ENCODE measurements at regions not wholly inside any gene's neighbourhood (a gene's known extent, or its start where the extent isn't known, plus 50 kb on each side); places are given as distances from the start of the nearest gene placed in this dataset.

- TF ChIP-seq, protein P1, sequence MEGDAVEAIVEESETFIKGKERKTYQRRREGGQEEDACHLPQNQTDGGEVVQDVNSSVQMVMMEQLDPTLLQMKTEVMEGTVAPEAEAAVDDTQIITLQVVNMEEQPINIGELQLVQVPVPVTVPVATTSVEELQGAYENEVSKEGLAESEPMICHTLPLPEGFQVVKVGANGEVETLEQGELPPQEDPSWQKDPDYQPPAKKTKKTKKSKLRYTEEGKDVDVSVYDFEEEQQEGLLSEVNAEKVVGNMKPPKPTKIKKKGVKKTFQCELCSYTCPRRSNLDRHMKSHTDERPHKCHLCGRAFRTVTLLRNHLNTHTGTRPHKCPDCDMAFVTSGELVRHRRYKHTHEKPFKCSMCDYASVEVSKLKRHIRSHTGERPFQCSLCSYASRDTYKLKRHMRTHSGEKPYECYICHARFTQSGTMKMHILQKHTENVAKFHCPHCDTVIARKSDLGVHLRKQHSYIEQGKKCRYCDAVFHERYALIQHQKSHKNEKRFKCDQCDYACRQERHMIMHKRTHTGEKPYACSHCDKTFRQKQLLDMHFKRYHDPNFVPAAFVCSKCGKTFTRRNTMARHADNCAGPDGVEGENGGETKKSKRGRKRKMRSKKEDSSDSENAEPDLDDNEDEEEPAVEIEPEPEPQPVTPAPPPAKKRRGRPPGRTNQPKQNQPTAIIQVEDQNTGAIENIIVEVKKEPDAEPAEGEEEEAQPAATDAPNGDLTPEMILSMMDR (IDR thresholded peaks at IDR 0.05; ENCODE audit: poor library complexity, severe bottlenecking): no peak
- DNase-seq (ENCODE audit: low spot score): no peak
These were observed 142.2 kb downstream of the HERPUD2 start for GRCh38 chr7:35552691-35553090.

DNA sequence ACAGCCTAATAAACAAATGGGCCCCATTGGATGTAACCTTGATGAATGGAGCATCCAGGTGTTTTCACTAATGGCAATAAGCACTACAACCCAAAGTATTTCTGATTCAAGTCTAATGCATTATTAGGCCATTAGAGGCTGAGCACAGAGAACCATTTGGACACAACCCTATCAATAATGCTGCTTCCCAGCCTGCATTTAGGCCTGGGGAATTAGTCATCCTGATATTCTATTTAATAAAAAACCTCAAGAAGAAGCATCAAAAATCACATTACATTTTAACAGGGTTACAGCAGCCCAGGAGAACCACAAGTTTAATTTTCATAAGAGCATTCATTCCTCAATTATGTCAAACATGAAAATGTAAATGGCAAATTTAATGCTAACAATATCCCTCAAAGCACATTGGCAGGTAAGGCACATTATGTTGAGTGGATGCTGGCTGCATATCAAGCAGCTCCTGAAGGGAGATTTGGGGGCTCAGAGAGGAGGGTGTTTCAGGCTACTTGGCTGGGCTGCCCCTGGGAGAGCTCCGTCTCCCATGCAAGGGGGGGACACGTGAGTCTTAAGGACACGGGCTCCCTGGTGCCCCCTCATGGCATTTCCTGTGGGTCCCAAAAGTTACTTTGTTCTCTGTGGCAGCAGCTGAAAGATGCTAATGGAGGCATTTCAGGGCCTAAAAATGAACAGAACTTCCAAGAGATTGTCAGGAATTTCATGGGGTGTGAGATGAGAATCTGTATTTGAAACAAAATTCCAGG, 143.4 kb downstream of the HERPUD2 start:
- H3K9me3 ChIP-seq (ENCODE audit: severe bottlenecking): no peaks in the 10 kb centered on the region
- no peak for ATAC-seq (ENCODE audit: low read depth)
- DNase-seq (ENCODE audit: low spot score): no peak
- no peak overlapping the region for H3K4me3 ChIP-seq (ENCODE audit: severe bottlenecking)
- TF ChIP-seq, protein P1 (IDR thresholded peaks at IDR 0.05; ENCODE audit: poor library complexity, severe bottlenecking): no peak
- no peak overlapping the region for H3K27ac ChIP-seq (ENCODE audit: poor library complexity, severe bottlenecking)
- H3K36me3 ChIP-seq (ENCODE audit: low read depth): no peaks in the 10 kb centered on the region
- peaks cover 7% of the 10 kb centered on the region for H3K4me1 ChIP-seq (ENCODE audit: insufficient read depth, poor library complexity, severe bottlenecking)
- peaks cover 9% of the 10 kb centered on the region for H3K27me3 ChIP-seq (ENCODE audit: insufficient read depth, poor library complexity, severe bottlenecking)

More at GRCh38 chr7:35552691-35553090, 142.2 kb downstream of the HERPUD2 start:
- no peak overlapping the region for H3K27ac ChIP-seq (ENCODE audit: poor library complexity, severe bottlenecking)
- no peaks in the 10 kb centered on the region for H3K9me3 ChIP-seq (ENCODE audit: severe bottlenecking)
- no peak for ATAC-seq (ENCODE audit: low read depth)
- no peaks in the 10 kb centered on the region for H3K36me3 ChIP-seq (ENCODE audit: low read depth)
- peaks cover 7% of the 10 kb centered on the region for H3K4me1 ChIP-seq (ENCODE audit: insufficient read depth, poor library complexity, severe bottlenecking)
- H3K4me3 ChIP-seq (ENCODE audit: severe bottlenecking): no peak overlapping the region
- peaks cover 3% of the 10 kb centered on the region for H3K27me3 ChIP-seq (ENCODE audit: insufficient read depth, poor library complexity, severe bottlenecking)

GRCh38 chr7:35550831-35551230, 144.1 kb downstream of the HERPUD2 start:
- Histone ChIP-seq H3K27me3 (ENCODE audit: insufficient read depth, poor library complexity, severe bottlenecking) (peaks cover 13% of the 10 kb centered on the region), H3K4me3 (ENCODE audit: severe bottlenecking) (no peak overlapping the region), H3K36me3 (ENCODE audit: low read depth) (no peaks in the 10 kb centered on the region), H3K27ac (ENCODE audit: poor library complexity, severe bottlenecking) (no peak overlapping the region), H3K9me3 (ENCODE audit: severe bottlenecking) (no peaks in the 10 kb centered on the region), H3K4me1 (ENCODE audit: insufficient read depth, poor library complexity, severe bottlenecking) (peaks cover 7% of the 10 kb centered on the region)
- TF ChIP-seq, protein P1 (IDR thresholded peaks at IDR 0.05; ENCODE audit: poor library complexity, severe bottlenecking): no peak
- DNase-seq (ENCODE audit: low spot score): no peak
- ATAC-seq (ENCODE audit: low read depth): no peak

- Histone ChIP-seq H3K27me3 (ENCODE audit: insufficient read depth, poor library complexity, severe bottlenecking) (peaks cover 13% of the 10 kb centered on the region), H3K4me3 (ENCODE audit: severe bottlenecking) (no peak overlapping the region), H3K4me1 (ENCODE audit: insufficient read depth, poor library complexity, severe bottlenecking) (no peaks in the 10 kb centered on the region), H3K9me3 (ENCODE audit: severe bottlenecking) (no peaks in the 10 kb centered on the region), H3K36me3 (ENCODE audit: low read depth) (no peaks in the 10 kb centered on the region), H3K27ac (ENCODE audit: poor library complexity, severe bottlenecking) (no peak overlapping the region)
- TF ChIP-seq, protein P1 (IDR thresholded peaks at IDR 0.05; ENCODE audit: poor library complexity, severe bottlenecking): no peak
- no peak for DNase-seq (ENCODE audit: low spot score)
- no peak for ATAC-seq (ENCODE audit: low read depth)
These were observed 145.2 kb downstream of the HERPUD2 start for GRCh38 chr7:35549781-35550180.

GRCh38 chr7:35548291-35548690, 146.6 kb downstream of the HERPUD2 start:
- H3K27me3 ChIP-seq (ENCODE audit: insufficient read depth, poor library complexity, severe bottlenecking): peaks cover 13% of the 10 kb centered on the region
- TF ChIP-seq, protein P1 (IDR thresholded peaks at IDR 0.05; ENCODE audit: poor library complexity, severe bottlenecking): no peak
- no peak for ATAC-seq (ENCODE audit: low read depth)

More at GRCh38 chr7:35548291-35548690, 146.6 kb downstream of the HERPUD2 start:
- Histone ChIP-seq H3K27ac (ENCODE audit: poor library complexity, severe bottlenecking) (no peak overlapping the region), H3K4me1 (ENCODE audit: insufficient read depth, poor library complexity, severe bottlenecking) (no peaks in the 10 kb centered on the region), H3K4me3 (ENCODE audit: severe bottlenecking) (no peak overlapping the region), H3K9me3 (ENCODE audit: severe bottlenecking) (no peaks in the 10 kb centered on the region), H3K36me3 (ENCODE audit: low read depth) (no peaks in the 10 kb centered on the region)
- no peak for DNase-seq (ENCODE audit: low spot score)
